ENCODE measurements at regions not wholly inside any gene's neighbourhood (a gene's known extent, or its start where the extent isn't known, plus 50 kb on each side); places are given as distances from the start of the nearest gene placed in this dataset.

DNA sequence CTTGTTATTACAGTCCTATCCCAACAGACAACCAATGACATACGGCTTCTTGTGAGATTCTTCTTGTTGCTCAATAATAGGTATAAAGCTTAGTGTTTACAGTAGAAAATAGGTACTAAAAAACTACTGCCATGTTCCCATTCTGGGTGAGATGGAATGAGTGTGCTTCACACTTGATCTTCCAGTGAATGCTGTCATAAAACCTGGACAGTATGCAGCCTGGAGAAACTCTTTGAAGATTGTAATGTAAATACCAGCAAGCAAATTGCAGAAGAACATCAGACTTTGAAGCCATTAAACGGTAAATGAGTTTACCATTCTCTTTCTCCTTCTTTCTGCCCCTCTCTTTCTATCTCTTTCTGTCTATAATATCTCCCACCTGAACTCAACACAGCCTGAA, 663.7 kb upstream of the COBL start:
- Histone ChIP-seq H3K4me1 (ENCODE audit: control insufficient read depth, insufficient read depth, low read length) (no peaks in the 10 kb centered on the region), H3K36me3 (ENCODE audit: control insufficient read depth in 2 of 2, insufficient read depth in 1 of 2, low read length in 2 of 2) (no peaks in the 10 kb centered on the region), H3K9me3 (ENCODE audit: control insufficient read depth, insufficient read depth, low read depth, low read length) (no peaks in the 10 kb centered on the region), H3K27ac (ENCODE audit: extremely low read depth, low read depth, low read length) (no peak overlapping the region), H3K4me3 (ENCODE audit: low read depth, low read length) (no peak overlapping the region)
- TF ChIP-seq, protein P1, sequence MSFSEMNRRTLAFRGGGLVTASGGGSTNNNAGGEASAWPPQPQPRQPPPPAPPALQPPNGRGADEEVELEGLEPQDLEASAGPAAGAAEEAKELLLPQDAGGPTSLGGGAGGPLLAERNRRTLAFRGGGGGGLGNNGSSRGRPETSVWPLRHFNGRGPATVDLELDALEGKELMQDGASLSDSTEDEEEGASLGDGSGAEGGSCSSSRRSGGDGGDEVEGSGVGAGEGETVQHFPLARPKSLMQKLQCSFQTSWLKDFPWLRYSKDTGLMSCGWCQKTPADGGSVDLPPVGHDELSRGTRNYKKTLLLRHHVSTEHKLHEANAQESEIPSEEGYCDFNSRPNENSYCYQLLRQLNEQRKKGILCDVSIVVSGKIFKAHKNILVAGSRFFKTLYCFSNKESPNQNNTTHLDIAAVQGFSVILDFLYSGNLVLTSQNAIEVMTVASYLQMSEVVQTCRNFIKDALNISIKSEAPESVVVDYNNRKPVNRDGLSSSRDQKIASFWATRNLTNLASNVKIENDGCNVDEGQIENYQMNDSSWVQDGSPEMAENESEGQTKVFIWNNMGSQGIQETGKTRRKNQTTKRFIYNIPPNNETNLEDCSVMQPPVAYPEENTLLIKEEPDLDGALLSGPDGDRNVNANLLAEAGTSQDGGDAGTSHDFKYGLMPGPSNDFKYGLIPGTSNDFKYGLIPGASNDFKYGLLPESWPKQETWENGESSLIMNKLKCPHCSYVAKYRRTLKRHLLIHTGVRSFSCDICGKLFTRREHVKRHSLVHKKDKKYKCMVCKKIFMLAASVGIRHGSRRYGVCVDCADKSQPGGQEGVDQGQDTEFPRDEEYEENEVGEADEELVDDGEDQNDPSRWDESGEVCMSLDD (tag by site-specific recombination; IDR thresholded peaks at IDR 0.05), result no peak
- TF ChIP-seq ZNF341 (tag by site-specific recombination; IDR thresholded peaks at IDR 0.05; ENCODE audit: low read depth), result no peak
- ChIA-PET CTCF (no interaction called here), POLR2A (no interaction called here)

DNA sequence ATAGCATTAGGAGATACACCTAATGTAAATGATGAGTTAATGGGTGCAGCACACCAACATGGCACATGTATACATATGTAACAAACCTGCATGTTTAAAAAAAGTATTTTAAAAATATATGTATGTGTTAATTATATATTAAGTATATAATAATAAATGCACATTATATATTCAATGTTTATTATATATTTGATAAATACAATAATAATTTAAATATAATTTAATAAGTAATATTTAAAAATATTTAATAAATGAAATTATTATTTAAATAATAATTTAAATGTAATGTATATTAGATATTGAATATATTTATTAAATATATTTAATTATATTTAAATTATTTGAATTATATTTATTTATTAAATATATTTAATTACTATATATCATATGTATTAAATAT, 661.3 kb upstream of the COBL start:
- Histone ChIP-seq H3K27ac (ENCODE audit: extremely low read depth, low read depth, low read length) (no peak overlapping the region), H3K4me3 (ENCODE audit: low read depth, low read length) (no peak overlapping the region), H3K4me1 (ENCODE audit: control insufficient read depth, insufficient read depth, low read length) (no peaks in the 10 kb centered on the region), H3K36me3 (ENCODE audit: control insufficient read depth in 2 of 2, insufficient read depth in 1 of 2, low read length in 2 of 2) (no peaks in the 10 kb centered on the region), H3K9me3 (ENCODE audit: control insufficient read depth, insufficient read depth, low read depth, low read length) (no peaks in the 10 kb centered on the region)
- TF ChIP-seq ZEB2 (tag by site-specific recombination; IDR thresholded peaks at IDR 0.05) (no peak), ZNF837 (tag by site-specific recombination; IDR thresholded peaks at IDR 0.05) (no peak), ZNF366 (tag by site-specific recombination; conservative IDR thresholded peaks at IDR 0.05) (no peak), ZNF561 (tag by site-specific recombination; IDR thresholded peaks at IDR 0.05; ENCODE audit: borderline replicate concordance) (no peak), ZNF768 (tag by site-specific recombination; IDR thresholded peaks at IDR 0.05) (no peak), ZNF707 (tag by site-specific recombination; IDR thresholded peaks at IDR 0.05) (no peak), ZNF433 (tag by site-specific recombination; IDR thresholded peaks at IDR 0.05; ENCODE audit: low read depth) (no peak), EGR2 (tag by site-specific recombination; IDR thresholded peaks at IDR 0.05; ENCODE audit: low read depth) (no peak), ZNF48 (tag by site-specific recombination; IDR thresholded peaks at IDR 0.05) (no peak)
- TF ChIP-seq, protein P2, sequence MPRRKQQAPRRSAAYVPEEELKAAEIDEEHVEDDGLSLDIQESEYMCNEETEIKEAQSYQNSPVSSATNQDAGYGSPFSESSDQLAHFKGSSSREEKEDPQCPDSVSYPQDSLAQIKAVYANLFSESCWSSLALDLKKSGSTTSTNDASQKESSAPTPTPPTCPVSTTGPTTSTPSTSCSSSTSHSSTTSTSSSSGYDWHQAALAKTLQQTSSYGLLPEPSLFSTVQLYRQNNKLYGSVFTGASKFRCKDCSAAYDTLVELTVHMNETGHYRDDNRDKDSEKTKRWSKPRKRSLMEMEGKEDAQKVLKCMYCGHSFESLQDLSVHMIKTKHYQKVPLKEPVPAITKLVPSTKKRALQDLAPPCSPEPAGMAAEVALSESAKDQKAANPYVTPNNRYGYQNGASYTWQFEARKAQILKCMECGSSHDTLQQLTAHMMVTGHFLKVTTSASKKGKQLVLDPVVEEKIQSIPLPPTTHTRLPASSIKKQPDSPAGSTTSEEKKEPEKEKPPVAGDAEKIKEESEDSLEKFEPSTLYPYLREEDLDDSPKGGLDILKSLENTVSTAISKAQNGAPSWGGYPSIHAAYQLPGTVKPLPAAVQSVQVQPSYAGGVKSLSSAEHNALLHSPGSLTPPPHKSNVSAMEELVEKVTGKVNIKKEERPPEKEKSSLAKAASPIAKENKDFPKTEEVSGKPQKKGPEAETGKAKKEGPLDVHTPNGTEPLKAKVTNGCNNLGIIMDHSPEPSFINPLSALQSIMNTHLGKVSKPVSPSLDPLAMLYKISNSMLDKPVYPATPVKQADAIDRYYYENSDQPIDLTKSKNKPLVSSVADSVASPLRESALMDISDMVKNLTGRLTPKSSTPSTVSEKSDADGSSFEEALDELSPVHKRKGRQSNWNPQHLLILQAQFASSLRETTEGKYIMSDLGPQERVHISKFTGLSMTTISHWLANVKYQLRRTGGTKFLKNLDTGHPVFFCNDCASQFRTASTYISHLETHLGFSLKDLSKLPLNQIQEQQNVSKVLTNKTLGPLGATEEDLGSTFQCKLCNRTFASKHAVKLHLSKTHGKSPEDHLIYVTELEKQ (tag by site-specific recombination; IDR thresholded peaks at IDR 0.05; ENCODE audit: borderline replicate concordance), result no peak
- TF ChIP-seq, protein P3, sequence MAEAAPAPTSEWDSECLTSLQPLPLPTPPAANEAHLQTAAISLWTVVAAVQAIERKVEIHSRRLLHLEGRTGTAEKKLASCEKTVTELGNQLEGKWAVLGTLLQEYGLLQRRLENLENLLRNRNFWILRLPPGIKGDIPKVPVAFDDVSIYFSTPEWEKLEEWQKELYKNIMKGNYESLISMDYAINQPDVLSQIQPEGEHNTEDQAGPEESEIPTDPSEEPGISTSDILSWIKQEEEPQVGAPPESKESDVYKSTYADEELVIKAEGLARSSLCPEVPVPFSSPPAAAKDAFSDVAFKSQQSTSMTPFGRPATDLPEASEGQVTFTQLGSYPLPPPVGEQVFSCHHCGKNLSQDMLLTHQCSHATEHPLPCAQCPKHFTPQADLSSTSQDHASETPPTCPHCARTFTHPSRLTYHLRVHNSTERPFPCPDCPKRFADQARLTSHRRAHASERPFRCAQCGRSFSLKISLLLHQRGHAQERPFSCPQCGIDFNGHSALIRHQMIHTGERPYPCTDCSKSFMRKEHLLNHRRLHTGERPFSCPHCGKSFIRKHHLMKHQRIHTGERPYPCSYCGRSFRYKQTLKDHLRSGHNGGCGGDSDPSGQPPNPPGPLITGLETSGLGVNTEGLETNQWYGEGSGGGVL (tag by site-specific recombination; IDR thresholded peaks at IDR 0.05), result no peak
- TF ChIP-seq, protein P1 (tag by site-specific recombination; IDR thresholded peaks at IDR 0.05), result no peak
- CTCF ChIA-PET, result no interaction called here
- POLR2A ChIA-PET, result no interaction called here

Measured in HEK293 (cell line).